Superior temporal gyrus (tissue), 1 donor: ENCODE measurements at regions not wholly inside any gene's neighbourhood (a gene's known extent, or its start where the extent isn't known, plus 50 kb on each side); places are given as distances from the start of the nearest gene placed in this dataset.
A peak's percentile ranks its signal among the peaks of the same experiment; 100 is the strongest.
"Not testable (repeated sequence)": the region's sequence is repeated elsewhere in the genome, so short reads cannot be mapped to it uniquely, and the experiment has no call there.

Source experiments
- DNase-seq: peaks from one replicate; pipeline ENCODE4 v3.0.0-alpha.2; 2016; ENCODE audit errors: extremely low spot score

GRCh38 chr13:18240086-18240485 lies 941.5 kb downstream of the TUBA3C start:
- DNase-seq = not testable (repeated sequence)

GRCh38 chr13:18238586-18238985 lies 943.0 kb downstream of the TUBA3C start:
- not testable (repeated sequence) for DNase-seq

GRCh38 chr13:18236528-18236815 lies 945.2 kb downstream of the TUBA3C start:
- no peak for DNase-seq

- DNase-seq = no peak
These were observed 945.7 kb downstream of the TUBA3C start for GRCh38 chr13:18235756-18236527.

GRCh38 chr13:18235172-18235571 lies 946.5 kb downstream of the TUBA3C start:
- DNase-seq = no peak

- DNase-seq = not testable (repeated sequence)
These were observed 947.2 kb downstream of the TUBA3C start for GRCh38 chr13:18234451-18234850.

- no peak for DNase-seq
These were observed 947.8 kb downstream of the TUBA3C start for GRCh38 chr13:18233783-18234299.

- no peak for DNase-seq
These were observed 948.4 kb downstream of the TUBA3C start for GRCh38 chr13:18232994-18233782.

GRCh38 chr13:18232298-18232993 lies 949.2 kb downstream of the TUBA3C start:
- DNase-seq = no peak

GRCh38 chr13:18224411-18224810 lies 957.2 kb downstream of the TUBA3C start:
- DNase-seq = not testable (repeated sequence)

GRCh38 chr13:18214689-18215088 lies 966.9 kb downstream of the TUBA3C start:
- DNase-seq = not testable (repeated sequence)

GRCh38 chr13:18213511-18213910 lies 968.1 kb downstream of the TUBA3C start:
- DNase-seq = not testable (repeated sequence)

GRCh38 chr13:18212873-18213272 lies 968.8 kb downstream of the TUBA3C start:
- DNase-seq = no peak

GRCh38 chr13:18211752-18212560 lies 969.7 kb downstream of the TUBA3C start:
- peak; percentile 70 for DNase-seq

- not testable (repeated sequence) for DNase-seq
These were observed 976.9 kb downstream of the TUBA3C start for GRCh38 chr13:18204614-18205178.

GRCh38 chr13:18195365-18195678 lies 986.3 kb downstream of the TUBA3C start:
- DNase-seq = not testable (repeated sequence)

GRCh38 chr13:18194631-18195364 lies 986.8 kb downstream of the TUBA3C start:
- not testable (repeated sequence) for DNase-seq

- DNase-seq = not testable (repeated sequence)
These were observed 987.5 kb downstream of the TUBA3C start for GRCh38 chr13:18194104-18194503.
